ENCODE measurements at regions not wholly inside any gene's neighbourhood (a gene's known extent, or its start where the extent isn't known, plus 50 kb on each side); places are given as distances from the start of the nearest gene placed in this dataset.

GRCh38 chr3:72021531-72021930 lies 236.6 kb upstream of the PROK2 start:
- no peak for TF ChIP-seq POLR2AphosphoS5 (IDR thresholded peaks at IDR 0.05; ENCODE audit: low read depth)
- no peak for TF ChIP-seq CTCF (conservative IDR thresholded peaks at IDR 0.05; ENCODE audit: low read depth in 2 of 2)
- no peak for TF ChIP-seq CREB1 (CRISPR knock-in tag; IDR thresholded peaks at IDR 0.05; ENCODE audit: low read depth)
- no peak for TF ChIP-seq REST (IDR thresholded peaks at IDR 0.05; ENCODE audit: unreplicated experiment)
- no peak for TF ChIP-seq ETS1 (IDR thresholded peaks at IDR 0.05)
- TF ChIP-seq EZH2 (IDR thresholded peaks at IDR 0.05; ENCODE audit: low read depth, unreplicated experiment) = no peak
- TF ChIP-seq ZNF331 (CRISPR knock-in tag; IDR thresholded peaks at IDR 0.05; ENCODE audit: low read depth) = no peak
- TF ChIP-seq NANOG (IDR thresholded peaks at IDR 0.05; ENCODE audit: borderline replicate concordance) = no peak
